A673 (cell line): ENCODE measurements at regions not wholly inside any gene's neighbourhood (a gene's known extent, or its start where the extent isn't known, plus 50 kb on each side); places are given as distances from the start of the nearest gene placed in this dataset.

Experiments
- EZH2 ChIP-seq: fragments of 200-600 bp; sonication (generic); IDR thresholded peaks from 2 replicates; pipeline ENCODE4 v1.6.1; 2017; ENCODE audit warnings: borderline replicate concordance, low read depth, mild to moderate bottlenecking, mixed read lengths, antibody characterized with exemption, low read length; ENCODE audit not compliant: poor library complexity, severe bottlenecking
- TF ChIP-seq, protein P1 (sequence below): fragments of 300-800, 200-600 bp; sonication (generic); conservative IDR thresholded peaks from 2 replicates; pipeline ENCODE4 v1.5.1; 2017; ENCODE audit warnings: low read depth, mild to moderate bottlenecking, antibody characterized with exemption, low read length, moderate library complexity, mixed read lengths

DNA sequence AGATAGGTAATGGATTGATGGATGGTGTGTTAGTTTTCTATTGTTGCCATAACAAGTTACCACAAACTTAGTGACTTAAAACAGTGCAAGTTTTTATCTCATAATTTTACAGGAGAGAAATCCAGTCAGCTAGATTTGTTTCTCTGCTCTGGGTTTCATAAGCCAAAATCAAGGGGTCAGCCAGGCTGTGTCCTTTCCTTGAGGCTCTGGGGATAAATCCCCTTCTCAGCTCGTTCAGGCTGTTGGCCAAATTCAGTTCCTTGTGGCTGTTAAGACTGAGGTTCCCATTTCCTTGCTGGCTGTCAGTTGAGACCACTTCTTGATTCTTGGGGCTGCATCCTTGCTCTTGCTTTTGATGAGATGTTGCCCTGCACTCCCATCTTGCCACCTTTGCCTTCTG lies 204.9 kb upstream of the CDH13 start:
- TF ChIP-seq, protein P1, sequence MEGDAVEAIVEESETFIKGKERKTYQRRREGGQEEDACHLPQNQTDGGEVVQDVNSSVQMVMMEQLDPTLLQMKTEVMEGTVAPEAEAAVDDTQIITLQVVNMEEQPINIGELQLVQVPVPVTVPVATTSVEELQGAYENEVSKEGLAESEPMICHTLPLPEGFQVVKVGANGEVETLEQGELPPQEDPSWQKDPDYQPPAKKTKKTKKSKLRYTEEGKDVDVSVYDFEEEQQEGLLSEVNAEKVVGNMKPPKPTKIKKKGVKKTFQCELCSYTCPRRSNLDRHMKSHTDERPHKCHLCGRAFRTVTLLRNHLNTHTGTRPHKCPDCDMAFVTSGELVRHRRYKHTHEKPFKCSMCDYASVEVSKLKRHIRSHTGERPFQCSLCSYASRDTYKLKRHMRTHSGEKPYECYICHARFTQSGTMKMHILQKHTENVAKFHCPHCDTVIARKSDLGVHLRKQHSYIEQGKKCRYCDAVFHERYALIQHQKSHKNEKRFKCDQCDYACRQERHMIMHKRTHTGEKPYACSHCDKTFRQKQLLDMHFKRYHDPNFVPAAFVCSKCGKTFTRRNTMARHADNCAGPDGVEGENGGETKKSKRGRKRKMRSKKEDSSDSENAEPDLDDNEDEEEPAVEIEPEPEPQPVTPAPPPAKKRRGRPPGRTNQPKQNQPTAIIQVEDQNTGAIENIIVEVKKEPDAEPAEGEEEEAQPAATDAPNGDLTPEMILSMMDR = no peak
- TF ChIP-seq EZH2 = no peak
